ENCODE measurements at regions not wholly inside any gene's neighbourhood (a gene's known extent, or its start where the extent isn't known, plus 50 kb on each side); places are given as distances from the start of the nearest gene placed in this dataset.
"Not testable (repeated sequence)": the region's sequence is repeated elsewhere in the genome, so short reads cannot be mapped to it uniquely, and the experiment has no call there.

GRCh38 chr4:187915406-187915805, 80.2 kb upstream of the ZFP42 start:
- TF ChIP-seq CTCF, POLR2A (IDR thresholded peaks at IDR 0.05): not testable (repeated sequence)
